ENCODE measurements at regions not wholly inside any gene's neighbourhood (a gene's known extent, or its start where the extent isn't known, plus 50 kb on each side); places are given as distances from the start of the nearest gene placed in this dataset.

DNA sequence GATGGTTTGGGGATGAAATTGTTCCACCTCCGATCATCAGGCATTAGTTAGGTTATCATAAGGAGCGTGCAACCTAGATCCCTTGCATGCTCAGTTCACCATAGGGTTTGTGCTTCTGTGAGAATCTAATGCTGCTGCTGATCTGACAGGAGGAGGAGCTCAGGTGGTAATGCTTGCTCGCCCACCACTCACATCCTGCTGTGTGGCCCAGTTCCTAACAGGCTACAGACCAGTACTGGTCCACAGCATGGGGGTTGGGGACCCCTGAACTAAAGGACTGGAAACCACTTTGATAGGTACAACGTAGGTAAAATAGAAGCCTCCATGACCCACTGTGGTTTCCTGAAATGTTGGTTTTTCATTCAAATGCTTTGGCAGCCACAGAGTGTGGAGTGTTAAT, 109.3 kb upstream of the PROKR2 start:
- no peak for DNase-seq
- Histone ChIP-seq H3K27ac (no peak overlapping the region), H3K4me3 (no peak overlapping the region), H3K36me3 (no peaks in the 10 kb centered on the region), H3K27me3 (peaks cover 0 to 5% of the 10 kb centered on the region in 2 donors), H3K9me3 (no peaks in the 10 kb centered on the region), H3K4me1 (no peaks in the 10 kb centered on the region)
- TF ChIP-seq, protein P1, sequence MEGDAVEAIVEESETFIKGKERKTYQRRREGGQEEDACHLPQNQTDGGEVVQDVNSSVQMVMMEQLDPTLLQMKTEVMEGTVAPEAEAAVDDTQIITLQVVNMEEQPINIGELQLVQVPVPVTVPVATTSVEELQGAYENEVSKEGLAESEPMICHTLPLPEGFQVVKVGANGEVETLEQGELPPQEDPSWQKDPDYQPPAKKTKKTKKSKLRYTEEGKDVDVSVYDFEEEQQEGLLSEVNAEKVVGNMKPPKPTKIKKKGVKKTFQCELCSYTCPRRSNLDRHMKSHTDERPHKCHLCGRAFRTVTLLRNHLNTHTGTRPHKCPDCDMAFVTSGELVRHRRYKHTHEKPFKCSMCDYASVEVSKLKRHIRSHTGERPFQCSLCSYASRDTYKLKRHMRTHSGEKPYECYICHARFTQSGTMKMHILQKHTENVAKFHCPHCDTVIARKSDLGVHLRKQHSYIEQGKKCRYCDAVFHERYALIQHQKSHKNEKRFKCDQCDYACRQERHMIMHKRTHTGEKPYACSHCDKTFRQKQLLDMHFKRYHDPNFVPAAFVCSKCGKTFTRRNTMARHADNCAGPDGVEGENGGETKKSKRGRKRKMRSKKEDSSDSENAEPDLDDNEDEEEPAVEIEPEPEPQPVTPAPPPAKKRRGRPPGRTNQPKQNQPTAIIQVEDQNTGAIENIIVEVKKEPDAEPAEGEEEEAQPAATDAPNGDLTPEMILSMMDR (IDR thresholded peaks at IDR 0.05) = no peak
- intact Hi-C loops (cut with DNase I) = no loop called here
- ATAC-seq = no peak

DNA sequence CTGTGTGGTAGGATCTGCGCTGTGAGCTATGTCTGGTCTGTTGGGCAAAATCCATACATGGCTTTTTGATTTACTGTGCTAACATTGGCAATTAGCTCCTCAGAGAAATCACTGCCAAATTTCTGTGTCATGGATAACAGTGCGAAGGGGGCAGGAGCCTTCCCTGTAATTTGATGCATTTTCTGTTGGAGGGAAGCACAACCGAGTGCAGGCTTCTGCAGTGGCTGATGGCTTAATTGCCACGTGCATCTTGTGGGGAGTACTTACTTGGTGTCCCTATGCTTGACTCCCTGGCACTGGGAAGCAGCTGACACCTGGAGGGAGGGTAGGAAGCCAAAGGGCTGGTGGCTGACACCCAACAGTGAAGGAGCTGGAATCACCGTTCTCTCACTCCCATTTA, 99.3 kb upstream of the PROKR2 start:
- Histone ChIP-seq H3K27me3 (no peaks in the 10 kb centered on the region), H3K4me1 (no peaks in the 10 kb centered on the region), H3K9me3 (no peaks in the 10 kb centered on the region), H3K4me3 (no peak overlapping the region), H3K27ac (no peak overlapping the region), H3K36me3 (no peaks in the 10 kb centered on the region)
- intact Hi-C loops (cut with DNase I) = no loop called here
- DNase-seq = no peak
- TF ChIP-seq, protein P1 (IDR thresholded peaks at IDR 0.05) = no peak
- no peak for ATAC-seq

DNA sequence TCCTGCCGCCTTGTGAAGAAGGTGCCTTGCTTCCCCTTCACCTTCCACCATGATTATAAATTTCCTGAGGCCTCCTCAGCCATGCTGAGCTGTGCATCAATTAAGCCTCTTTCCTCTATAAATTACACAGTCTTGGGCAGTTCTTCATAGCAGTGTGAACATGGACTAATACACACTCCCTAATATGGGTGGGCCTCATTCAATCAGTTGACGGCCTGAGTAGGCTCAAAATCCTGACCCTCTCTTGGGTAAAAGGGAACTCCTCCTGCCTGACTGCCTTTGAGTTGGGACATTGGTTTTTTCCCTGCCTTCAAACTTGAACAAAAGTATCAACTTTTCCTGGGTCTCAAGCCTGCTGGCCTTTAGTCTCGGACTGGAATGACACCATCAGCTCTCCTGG, 96.6 kb upstream of the PROKR2 start:
- ATAC-seq (no peak), DNase-seq (no peak)
- TF ChIP-seq, protein P1 (IDR thresholded peaks at IDR 0.05) = no peak
- Histone ChIP-seq H3K9me3 (no peaks in the 10 kb centered on the region), H3K4me3 (no peak overlapping the region), H3K27me3 (peaks cover 0 to 11% of the 10 kb centered on the region in 2 donors), H3K4me1 (no peaks in the 10 kb centered on the region), H3K36me3 (no peaks in the 10 kb centered on the region), H3K27ac (no peak overlapping the region)
- intact Hi-C loops (cut with DNase I) = no loop called here

DNA sequence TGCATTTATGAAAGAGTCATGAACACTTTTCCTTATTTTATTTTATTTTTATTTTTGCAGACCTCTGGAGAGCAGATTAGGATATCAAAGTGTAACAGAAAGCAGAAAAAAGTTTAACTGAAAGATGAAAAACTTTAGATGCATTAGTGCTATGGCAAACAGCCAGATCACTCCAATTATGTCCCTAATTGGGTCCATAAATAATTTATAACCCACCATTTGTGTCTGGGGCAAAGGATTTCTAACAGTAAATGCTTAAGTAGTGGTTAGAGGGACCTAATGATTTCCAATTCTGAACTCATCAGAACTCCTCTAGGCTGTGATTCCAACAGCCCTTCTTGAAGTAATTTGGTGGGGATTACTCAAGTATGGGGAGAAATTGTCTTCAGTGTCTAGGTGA, 93.7 kb upstream of the PROKR2 start:
- TF ChIP-seq, protein P1 (IDR thresholded peaks at IDR 0.05) = no peak
- no peak for ATAC-seq
- Histone ChIP-seq H3K9me3 (no peaks in the 10 kb centered on the region), H3K36me3 (no peaks in the 10 kb centered on the region), H3K4me3 (no peak overlapping the region), H3K27ac (no peak overlapping the region), H3K27me3 (peaks cover 0 to 11% of the 10 kb centered on the region in 2 donors), H3K4me1 (no peaks in the 10 kb centered on the region)
- intact Hi-C loops (cut with DNase I) = no loop called here
- DNase-seq = no peak

DNA sequence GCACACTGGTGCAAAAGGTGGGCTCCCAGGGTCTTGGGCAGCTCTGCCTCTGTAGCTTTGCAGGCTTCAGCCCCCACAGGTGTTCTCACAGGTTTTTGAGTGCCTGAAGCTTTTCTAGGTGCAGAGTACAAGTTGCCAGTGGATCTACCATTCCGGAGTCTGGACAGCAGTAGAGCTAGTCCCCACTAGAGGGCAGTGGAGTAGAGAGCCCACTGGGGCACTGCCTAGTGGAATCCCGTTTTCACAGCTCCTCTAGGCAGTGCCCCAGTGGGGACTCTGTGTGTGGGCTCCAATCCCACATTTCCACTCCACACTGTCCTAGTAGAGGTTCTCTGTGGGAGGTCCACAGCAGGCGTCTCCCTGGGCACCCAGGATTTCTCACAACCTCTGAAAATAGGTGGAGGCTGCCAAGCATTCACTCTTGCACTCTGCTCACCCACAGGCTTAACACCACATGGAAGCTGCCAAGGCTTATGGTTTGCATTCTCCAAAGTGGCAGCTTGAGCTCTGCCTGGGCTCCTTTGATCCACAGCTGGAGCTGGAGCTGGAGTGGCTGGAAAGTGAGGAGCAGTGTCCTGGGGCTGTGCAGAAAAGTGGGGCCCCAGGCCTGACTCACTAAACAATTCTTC, 86.3 kb upstream of the PROKR2 start:
- Histone ChIP-seq H3K27me3 (no peaks in the 10 kb centered on the region), H3K36me3 (no peaks in the 10 kb centered on the region), H3K9me3 (peaks cover 0 to 9% of the 10 kb centered on the region in 2 donors), H3K4me1 (no peaks in the 10 kb centered on the region), H3K27ac (no peak overlapping the region), H3K4me3 (no peak overlapping the region)
- intact Hi-C loops (cut with DNase I) = no loop called here
- ATAC-seq (peak; percentile 70), DNase-seq (no peak)
- TF ChIP-seq, protein P1 (IDR thresholded peaks at IDR 0.05) = no peak
